ENCODE measurements at regions not wholly inside any gene's neighbourhood (a gene's known extent, or its start where the extent isn't known, plus 50 kb on each side); places are given as distances from the start of the nearest gene placed in this dataset.
A peak's percentile ranks its signal among the peaks of the same experiment; 100 is the strongest.

DNA sequence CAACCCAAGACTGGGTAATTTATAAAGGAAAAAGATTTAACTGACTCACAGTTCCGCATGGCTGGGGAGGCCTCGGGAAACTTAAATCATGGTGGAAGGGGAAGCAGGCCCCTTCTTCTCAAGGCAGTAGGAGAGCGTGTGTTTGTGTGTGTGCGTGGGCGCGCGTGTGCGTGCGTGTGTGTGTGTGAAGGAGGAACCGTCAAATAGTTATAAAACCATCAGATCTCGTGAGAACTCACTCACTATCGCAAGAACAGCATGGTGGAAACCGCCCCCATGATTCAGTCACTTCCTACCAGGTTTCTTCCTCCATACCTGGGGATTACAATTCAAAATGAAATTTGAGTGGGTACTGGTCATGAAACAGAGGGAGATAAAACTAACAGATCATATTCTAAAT, 220.1 kb upstream of the EYS start:
- Histone ChIP-seq H2AFZ (ENCODE audit: low read depth, low read length) (no peak overlapping the region), H3K27me3 (ENCODE audit: control insufficient read depth in 2 of 2, insufficient read depth in 2 of 2, low read length in 2 of 2) (no peaks in the 10 kb centered on the region), H3K4me3 (no peak overlapping the region), H3K9ac (ENCODE audit: insufficient read depth in 1 of 2, low read depth in 2 of 2, low read length in 2 of 2) (no peak overlapping the region), H3K9me1 (ENCODE audit: control insufficient read depth, insufficient read depth, low read length) (no peaks in the 10 kb centered on the region), H3K4me2 (ENCODE audit: insufficient read depth, low read length) (no peak overlapping the region), H3K36me3 (ENCODE audit: control insufficient read depth, insufficient read depth, low read length) (no peaks in the 10 kb centered on the region), H3K79me2 (ENCODE audit: control insufficient read depth, insufficient read depth, low read length) (no peaks in the 10 kb centered on the region), H3K9me3 (replicated peaks; ENCODE audit: control insufficient read depth, insufficient read depth, low read depth, low read length) (peaks cover 4% of the 10 kb centered on the region; the same call in 1 of the 2 replicates), H4K20me1 (replicated peaks; ENCODE audit: control insufficient read depth, insufficient read depth, low read length) (no peaks in the 10 kb centered on the region), H3K4me1 (replicated peaks in 1 of 2; ENCODE audit: control insufficient read depth in 2 of 2, insufficient read depth in 2 of 2, low read length in 2 of 2) (no peaks in the 10 kb centered on the region), H3K27ac (ENCODE audit: extremely low read depth, low read depth, low read length) (no peak overlapping the region)
- no peak for ATAC-seq
- FAIRE-seq, result no peak
- WGBS (ENCODE audit: insufficient coverage, low coverage, missing lambda C conversion rate), result 1% methylated on average over 13 of the region's 13 CpGs
- intact Hi-C loops (cut with micrococcal nuclease), result no loop called here
- BruUV-seq (replicated peaks), result no TSS peak
- in situ Hi-C loops (cut with MboI), result no loop called here
- DNase-seq (ENCODE audit: extremely low read depth in 1 of 4, low spot score in 3 of 4), result no peak
- ChIA-PET CTCF (ENCODE audit: low intra/inter-chr PET ratio) (no interaction called here), POLR2A (interaction anchor here (0.6 kb wide), 1 partner anchor 1995 kb away, joined by 3 read pairs; no protein-coding TSS in a partner anchor)
- no peak for TF ChIP-seq NFIC (IDR thresholded peaks at IDR 0.05)
- TF ChIP-seq, protein P1, sequence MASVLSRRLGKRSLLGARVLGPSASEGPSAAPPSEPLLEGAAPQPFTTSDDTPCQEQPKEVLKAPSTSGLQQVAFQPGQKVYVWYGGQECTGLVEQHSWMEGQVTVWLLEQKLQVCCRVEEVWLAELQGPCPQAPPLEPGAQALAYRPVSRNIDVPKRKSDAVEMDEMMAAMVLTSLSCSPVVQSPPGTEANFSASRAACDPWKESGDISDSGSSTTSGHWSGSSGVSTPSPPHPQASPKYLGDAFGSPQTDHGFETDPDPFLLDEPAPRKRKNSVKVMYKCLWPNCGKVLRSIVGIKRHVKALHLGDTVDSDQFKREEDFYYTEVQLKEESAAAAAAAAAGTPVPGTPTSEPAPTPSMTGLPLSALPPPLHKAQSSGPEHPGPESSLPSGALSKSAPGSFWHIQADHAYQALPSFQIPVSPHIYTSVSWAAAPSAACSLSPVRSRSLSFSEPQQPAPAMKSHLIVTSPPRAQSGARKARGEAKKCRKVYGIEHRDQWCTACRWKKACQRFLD (CRISPR knock-in tag; IDR thresholded peaks at IDR 0.05), result no peak
- no peak for TF ChIP-seq RNF2 (IDR thresholded peaks at IDR 0.05)

DNA sequence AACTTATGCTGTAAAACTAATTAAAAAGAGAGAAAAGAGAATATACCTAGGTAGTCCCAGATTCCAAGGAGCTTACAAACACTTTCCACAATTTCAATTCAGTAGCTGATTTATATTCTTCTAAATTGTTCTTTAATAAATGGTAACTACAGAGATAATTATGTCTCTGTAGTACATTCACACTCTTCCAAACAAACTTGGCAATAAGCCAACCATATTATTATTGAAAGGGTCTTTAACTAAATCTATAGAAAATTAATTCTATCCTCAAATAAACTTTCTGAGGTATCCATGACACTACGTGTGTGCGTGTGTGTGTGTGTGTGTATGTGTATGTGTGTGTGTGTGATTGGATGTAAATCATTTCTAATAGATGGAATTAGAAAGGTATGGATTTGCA, 217.4 kb upstream of the EYS start:
- no peaks in the 10 kb centered on the region for H3K9me1 ChIP-seq (ENCODE audit: control insufficient read depth, insufficient read depth, low read length)
- H3K79me2 ChIP-seq (ENCODE audit: control insufficient read depth, insufficient read depth, low read length), result no peaks in the 10 kb centered on the region
- POLR2A ChIA-PET, result no interaction called here
- no peak overlapping the region for H3K27ac ChIP-seq (ENCODE audit: extremely low read depth, low read depth, low read length)
- ATAC-seq (no peak), DNase-seq (ENCODE audit: extremely low read depth in 1 of 4, low spot score in 3 of 4) (no peak), FAIRE-seq (no peak)
- WGBS (ENCODE audit: insufficient coverage, low coverage, missing lambda C conversion rate), result 0% methylated on average over 2 of the region's 2 CpGs
- BruUV-seq (replicated peaks), result no TSS peak
- in situ Hi-C loops (cut with MboI), result no loop called here
- no peak overlapping the region for H3K4me3 ChIP-seq
- H3K9me3 ChIP-seq (replicated peaks; ENCODE audit: control insufficient read depth, insufficient read depth, low read depth, low read length), result peaks cover 4% of the 10 kb centered on the region; the same call in 1 of the 2 replicates
- no peaks in the 10 kb centered on the region for H3K36me3 ChIP-seq (ENCODE audit: control insufficient read depth, insufficient read depth, low read length)
- CTCF ChIA-PET (ENCODE audit: low intra/inter-chr PET ratio), result no interaction called here
- no peaks in the 10 kb centered on the region for H3K4me1 ChIP-seq (replicated peaks in 1 of 2; ENCODE audit: control insufficient read depth in 2 of 2, insufficient read depth in 2 of 2, low read length in 2 of 2)
- no peak overlapping the region for H3K9ac ChIP-seq (ENCODE audit: insufficient read depth in 1 of 2, low read depth in 2 of 2, low read length in 2 of 2)
- H3K27me3 ChIP-seq (ENCODE audit: control insufficient read depth in 2 of 2, insufficient read depth in 2 of 2, low read length in 2 of 2), result no peaks in the 10 kb centered on the region
- H2AFZ ChIP-seq (ENCODE audit: low read depth, low read length), result no peak overlapping the region
- TF ChIP-seq, protein P2, sequence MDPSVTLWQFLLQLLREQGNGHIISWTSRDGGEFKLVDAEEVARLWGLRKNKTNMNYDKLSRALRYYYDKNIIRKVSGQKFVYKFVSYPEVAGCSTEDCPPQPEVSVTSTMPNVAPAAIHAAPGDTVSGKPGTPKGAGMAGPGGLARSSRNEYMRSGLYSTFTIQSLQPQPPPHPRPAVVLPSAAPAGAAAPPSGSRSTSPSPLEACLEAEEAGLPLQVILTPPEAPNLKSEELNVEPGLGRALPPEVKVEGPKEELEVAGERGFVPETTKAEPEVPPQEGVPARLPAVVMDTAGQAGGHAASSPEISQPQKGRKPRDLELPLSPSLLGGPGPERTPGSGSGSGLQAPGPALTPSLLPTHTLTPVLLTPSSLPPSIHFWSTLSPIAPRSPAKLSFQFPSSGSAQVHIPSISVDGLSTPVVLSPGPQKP (CRISPR knock-in tag; IDR thresholded peaks at IDR 0.05), result no peak
- TF ChIP-seq ZNF146 (CRISPR knock-in tag; IDR thresholded peaks at IDR 0.05; ENCODE audit: unreplicated experiment) (no peak), TAF9B (IDR thresholded peaks at IDR 0.05; ENCODE audit: partially characterized antibody) (no peak), ELF4 (CRISPR knock-in tag; IDR thresholded peaks at IDR 0.05) (no peak), ZZZ3 (IDR thresholded peaks at IDR 0.05) (no peak), NFIX (CRISPR knock-in tag; IDR thresholded peaks at IDR 0.05; ENCODE audit: low read depth) (peak; percentile 68), NFIC (IDR thresholded peaks at IDR 0.05) (peak; percentile 67), STAT5A (IDR thresholded peaks at IDR 0.05; ENCODE audit: borderline replicate concordance, low read length) (no peak)
- TF ChIP-seq, protein P3, sequence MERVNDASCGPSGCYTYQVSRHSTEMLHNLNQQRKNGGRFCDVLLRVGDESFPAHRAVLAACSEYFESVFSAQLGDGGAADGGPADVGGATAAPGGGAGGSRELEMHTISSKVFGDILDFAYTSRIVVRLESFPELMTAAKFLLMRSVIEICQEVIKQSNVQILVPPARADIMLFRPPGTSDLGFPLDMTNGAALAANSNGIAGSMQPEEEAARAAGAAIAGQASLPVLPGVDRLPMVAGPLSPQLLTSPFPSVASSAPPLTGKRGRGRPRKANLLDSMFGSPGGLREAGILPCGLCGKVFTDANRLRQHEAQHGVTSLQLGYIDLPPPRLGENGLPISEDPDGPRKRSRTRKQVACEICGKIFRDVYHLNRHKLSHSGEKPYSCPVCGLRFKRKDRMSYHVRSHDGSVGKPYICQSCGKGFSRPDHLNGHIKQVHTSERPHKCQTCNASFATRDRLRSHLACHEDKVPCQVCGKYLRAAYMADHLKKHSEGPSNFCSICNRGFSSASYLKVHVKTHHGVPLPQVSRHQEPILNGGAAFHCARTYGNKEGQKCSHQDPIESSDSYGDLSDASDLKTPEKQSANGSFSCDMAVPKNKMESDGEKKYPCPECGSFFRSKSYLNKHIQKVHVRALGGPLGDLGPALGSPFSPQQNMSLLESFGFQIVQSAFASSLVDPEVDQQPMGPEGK (CRISPR knock-in tag; IDR thresholded peaks at IDR 0.05; ENCODE audit: borderline replicate concordance), result no peak
- H4K20me1 ChIP-seq (replicated peaks; ENCODE audit: control insufficient read depth, insufficient read depth, low read length), result no peaks in the 10 kb centered on the region
- H3K4me2 ChIP-seq (ENCODE audit: insufficient read depth, low read length), result no peak overlapping the region
- intact Hi-C loops (cut with micrococcal nuclease), result no loop called here

Measured in K562 (cell line).